ENCODE measurements at regions not wholly inside any gene's neighbourhood (a gene's known extent, or its start where the extent isn't known, plus 50 kb on each side); places are given as distances from the start of the nearest gene placed in this dataset.
"Not testable (repeated sequence)": the region's sequence is repeated elsewhere in the genome, so short reads cannot be mapped to it uniquely, and the experiment has no call there.

DNA sequence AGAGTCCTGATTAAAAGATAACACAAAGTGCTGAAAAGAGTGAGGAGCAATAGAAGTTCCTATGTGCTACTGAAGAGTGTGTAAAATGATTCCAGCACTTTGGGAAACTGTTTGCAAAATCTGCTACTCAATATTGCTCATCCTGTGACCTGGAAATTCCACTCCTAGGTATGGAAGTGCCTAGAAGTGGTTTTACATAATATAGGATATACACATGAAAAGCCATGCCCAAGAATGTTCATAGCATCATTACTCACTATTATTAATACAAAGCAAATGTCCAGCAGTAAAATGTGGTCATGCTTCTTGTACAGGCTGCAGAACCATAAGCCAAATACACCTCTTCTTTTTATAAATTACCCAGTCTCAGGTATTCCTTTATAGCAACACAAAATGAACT, 53.2 kb upstream of the CNIH3 start:
- not testable (repeated sequence) for H3K36me3 Mint-ChIP-seq, H3K27ac Mint-ChIP-seq, H3K9me3 Mint-ChIP-seq, H3K27me3 Mint-ChIP-seq, H3K4me3 Mint-ChIP-seq, H3K4me1 Mint-ChIP-seq

DNA sequence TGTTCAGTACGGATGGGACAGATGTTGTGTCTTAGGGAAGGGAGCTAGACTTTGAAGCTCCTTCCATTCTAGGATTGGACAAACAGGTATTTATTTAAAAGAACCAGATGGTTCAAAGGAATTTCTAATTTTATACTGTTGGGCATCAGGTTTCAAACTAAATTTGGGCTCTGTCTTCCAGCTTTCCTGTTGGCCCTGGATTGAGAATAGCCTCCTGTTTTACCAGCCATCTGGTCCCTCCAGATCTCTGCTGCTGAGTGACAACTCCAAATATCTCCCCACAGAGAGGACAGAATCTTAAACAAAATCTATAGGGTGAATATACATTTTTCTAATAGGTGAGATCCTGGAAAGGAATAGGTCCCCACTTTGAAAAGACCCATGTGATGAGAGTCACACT, 52.5 kb upstream of the CNIH3 start:
- H3K9me3 Mint-ChIP-seq: peaks cover 0 to 6% (median 2%) of the 10 kb centered on the region in 3 donors

GRCh38 chr1:224564454-224565084, 51.5 kb upstream of the CNIH3 start:
- Mint-ChIP-seq H3K27me3 (peaks cover 2% of the 10 kb centered on the region), H3K27ac (peak overlapping the region in 1 of 3 donors; percentile 27), H3K36me3 (no peaks in the 10 kb centered on the region), H3K4me3 (no peak overlapping the region), H3K4me1 (no peaks in the 10 kb centered on the region), H3K9me3 (peaks cover 0 to 6% (median 2%) of the 10 kb centered on the region in 3 donors)

More for the DNA sequence above, 52.5 kb upstream of the CNIH3 start:
- Mint-ChIP-seq H3K4me3 (no peak overlapping the region), H3K4me1 (no peaks in the 10 kb centered on the region), H3K36me3 (no peaks in the 10 kb centered on the region), H3K27ac (no peak overlapping the region), H3K27me3 (peaks cover 2% of the 10 kb centered on the region)

DNA sequence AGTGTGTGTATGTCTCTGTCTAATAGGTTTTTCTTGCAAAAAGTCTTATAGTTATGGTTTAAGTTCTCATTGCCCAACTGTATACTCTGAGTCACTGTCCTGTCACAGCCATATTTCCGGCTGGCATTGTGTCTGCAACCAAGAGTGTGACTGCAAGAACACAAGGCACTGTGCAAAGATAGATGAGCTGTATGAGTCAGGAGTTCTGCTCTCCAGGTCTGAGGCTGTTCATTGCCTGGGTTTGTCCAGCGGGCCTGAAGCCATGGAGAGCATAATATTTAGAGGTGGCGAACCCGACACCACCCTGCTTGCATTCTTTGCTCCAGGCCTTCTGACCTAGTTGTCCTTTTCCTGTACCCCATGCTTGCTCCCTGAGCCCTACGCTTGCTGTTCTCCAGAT, 50.9 kb upstream of the CNIH3 start:
- Mint-ChIP-seq H3K27ac (peak overlapping the region in 1 of 3 donors; percentile 27), H3K4me3 (no peak overlapping the region), H3K9me3 (peaks cover 0 to 6% (median 2%) of the 10 kb centered on the region in 3 donors), H3K27me3 (peaks cover 2% of the 10 kb centered on the region), H3K4me1 (no peaks in the 10 kb centered on the region), H3K36me3 (no peaks in the 10 kb centered on the region)

DNA sequence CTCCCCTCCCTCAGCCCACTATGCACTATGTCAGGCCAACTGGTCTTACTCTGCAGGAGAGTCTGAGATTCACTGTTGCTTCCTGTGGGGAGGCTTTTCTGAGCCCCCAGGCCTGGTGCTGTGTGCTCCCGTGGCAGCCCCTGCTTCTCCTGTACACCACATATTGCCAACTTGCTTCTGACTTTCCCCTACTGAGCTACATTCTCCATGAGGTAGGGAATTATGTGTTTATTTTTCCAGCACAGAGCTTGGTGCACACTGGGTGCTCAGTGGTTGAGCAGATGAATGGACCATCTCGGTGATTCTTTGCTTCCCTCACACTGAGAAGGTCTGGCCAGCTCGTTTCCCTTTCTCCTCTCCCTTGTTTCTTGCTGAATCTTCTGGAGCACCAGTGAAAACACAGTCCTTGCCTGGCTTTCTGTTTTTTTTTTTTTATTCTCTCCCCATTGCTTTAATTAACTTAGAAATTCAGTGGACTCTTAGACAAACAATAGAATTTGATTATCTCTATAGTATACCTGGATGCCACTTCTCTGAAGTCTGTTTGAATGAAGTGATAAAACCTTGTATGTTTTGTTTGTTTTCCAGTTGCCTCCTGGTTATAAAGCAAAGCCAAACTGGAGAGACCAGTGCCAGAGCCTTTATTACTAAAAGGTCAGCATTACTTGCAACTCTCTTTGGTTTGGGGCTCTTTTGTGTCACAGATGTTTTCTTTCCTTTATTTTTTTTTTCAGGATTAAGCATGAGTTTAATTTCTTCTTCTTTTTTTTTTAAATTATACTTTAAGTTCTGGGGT, 50.3 kb upstream of the CNIH3 start:
- H3K36me3 Mint-ChIP-seq: no peaks in the 10 kb centered on the region
- H3K4me3 Mint-ChIP-seq: no peak overlapping the region
- H3K27me3 Mint-ChIP-seq: peaks cover 2% of the 10 kb centered on the region
- H3K9me3 Mint-ChIP-seq: peaks cover 0 to 5% (median under 1%) of the 10 kb centered on the region in 3 donors
- H3K27ac Mint-ChIP-seq: peak overlapping the region in 1 of 3 donors; percentile 60
- H3K4me1 Mint-ChIP-seq: no peaks in the 10 kb centered on the region

Measured in IgD-negative memory B cell (primary cell).